Liver (tissue), 3 donors: ENCODE measurements at regions not wholly inside any gene's neighbourhood (a gene's known extent, or its start where the extent isn't known, plus 50 kb on each side); places are given as distances from the start of the nearest gene placed in this dataset.

ENCODE experiments used
- CTCF ChIP-seq: fragments of 150-350 bp; IDR thresholded peaks from 2 replicates; pipeline ENCODE4 v1.5.1; 2017; ENCODE audit warnings: improper control_type of control experiment, low read depth, low read length; ENCODE audit not compliant: missing input control
- EGR1 ChIP-seq, 2 donors: IDR thresholded peaks; 2 replicates each; pipeline ENCODE4 v1.6.1; 2016 to 2018; ENCODE audit warnings: antibody characterized with exemption in 2 of 2, low read depth in 2 of 2
- FOXA1 ChIP-seq: IDR thresholded peaks from 2 replicates; pipeline ENCODE4 v1.6.1; 2016; ENCODE audit warnings: antibody characterized with exemption
- GABPA ChIP-seq, 2 donors: IDR thresholded peaks in 1 of 2; conservative IDR thresholded peaks in 1 of 2; 2 replicates each; pipeline ENCODE4 v1.6.1; 2016; ENCODE audit warnings: antibody characterized with exemption in 2 of 2, mild to moderate bottlenecking in 1 of 2, moderate library complexity in 1 of 2
- HNF4A ChIP-seq, 2 donors: conservative IDR thresholded peaks; 2 replicates each; pipeline ENCODE4 v1.6.1; 2016; ENCODE audit warnings: antibody characterized with exemption in 2 of 2, mild to moderate bottlenecking in 2 of 2
- JUND ChIP-seq, 2 donors: IDR thresholded peaks; 2 replicates each; pipeline ENCODE4 v1.6.1; 2016; ENCODE audit warnings: antibody characterized with exemption in 2 of 2
- MAX ChIP-seq: IDR thresholded peaks from 2 replicates; pipeline ENCODE4 v1.6.1; 2016; ENCODE audit warnings: antibody characterized with exemption
- RAD21 ChIP-seq, 2 donors: IDR thresholded peaks; 2 replicates each; pipeline ENCODE4 v1.6.1; 2016; ENCODE audit warnings: antibody characterized with exemption in 2 of 2, mild to moderate bottlenecking in 2 of 2
- SP1 ChIP-seq: IDR thresholded peaks from 2 replicates; pipeline ENCODE4 v1.6.1; 2018; ENCODE audit warnings: antibody characterized with exemption, mild to moderate bottlenecking
- TAF1 ChIP-seq: conservative IDR thresholded peaks from 2 replicates; pipeline ENCODE4 v1.6.1; 2016; ENCODE audit warnings: antibody characterized with exemption, mild to moderate bottlenecking
- YY1 ChIP-seq: IDR thresholded peaks from 2 replicates; pipeline ENCODE4 v1.6.1; 2016; ENCODE audit warnings: antibody characterized with exemption, mild to moderate bottlenecking
- ZBTB33 ChIP-seq: IDR thresholded peaks from 2 replicates; pipeline ENCODE4 v1.6.1; 2016; ENCODE audit warnings: antibody characterized with exemption
- TF ChIP-seq, protein P1 (sequence below): IDR thresholded peaks from 2 replicates; pipeline ENCODE4 v1.6.1; 2016; ENCODE audit warnings: antibody characterized with exemption, mild to moderate bottlenecking
- TF ChIP-seq, protein P2 (sequence below): IDR thresholded peaks from 2 replicates; pipeline ENCODE4 v1.6.1; 2016; ENCODE audit warnings: antibody characterized with exemption
- donor health status: healthy.
- donor health status: healthy.

DNA sequence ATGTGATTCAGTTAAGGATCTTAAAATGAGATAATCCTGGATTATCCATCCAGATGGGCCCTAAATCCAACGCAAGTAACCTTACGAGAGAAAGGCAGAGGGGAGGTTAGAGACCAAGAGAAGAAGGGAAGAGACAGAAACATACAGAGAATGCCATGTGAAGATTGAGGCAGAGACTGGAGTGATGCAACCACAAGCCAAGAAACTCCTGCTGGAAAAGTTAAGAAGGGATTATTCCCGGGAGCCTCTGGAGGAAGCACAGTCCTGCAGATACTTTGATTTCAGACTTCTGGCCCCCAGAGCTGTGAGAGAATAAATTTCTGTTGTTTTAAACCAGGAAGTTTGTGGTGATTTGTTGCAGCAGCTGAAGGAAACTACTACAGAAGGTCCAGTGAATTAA, 992.7 kb downstream of the BCL11A start:
- no peak for TF ChIP-seq CTCF
- TF ChIP-seq YY1 = no peak
- no peak for TF ChIP-seq FOXA1
- TF ChIP-seq RAD21 (IDR thresholded peaks at IDR 0.05) = no peak
- TF ChIP-seq, protein P1, sequence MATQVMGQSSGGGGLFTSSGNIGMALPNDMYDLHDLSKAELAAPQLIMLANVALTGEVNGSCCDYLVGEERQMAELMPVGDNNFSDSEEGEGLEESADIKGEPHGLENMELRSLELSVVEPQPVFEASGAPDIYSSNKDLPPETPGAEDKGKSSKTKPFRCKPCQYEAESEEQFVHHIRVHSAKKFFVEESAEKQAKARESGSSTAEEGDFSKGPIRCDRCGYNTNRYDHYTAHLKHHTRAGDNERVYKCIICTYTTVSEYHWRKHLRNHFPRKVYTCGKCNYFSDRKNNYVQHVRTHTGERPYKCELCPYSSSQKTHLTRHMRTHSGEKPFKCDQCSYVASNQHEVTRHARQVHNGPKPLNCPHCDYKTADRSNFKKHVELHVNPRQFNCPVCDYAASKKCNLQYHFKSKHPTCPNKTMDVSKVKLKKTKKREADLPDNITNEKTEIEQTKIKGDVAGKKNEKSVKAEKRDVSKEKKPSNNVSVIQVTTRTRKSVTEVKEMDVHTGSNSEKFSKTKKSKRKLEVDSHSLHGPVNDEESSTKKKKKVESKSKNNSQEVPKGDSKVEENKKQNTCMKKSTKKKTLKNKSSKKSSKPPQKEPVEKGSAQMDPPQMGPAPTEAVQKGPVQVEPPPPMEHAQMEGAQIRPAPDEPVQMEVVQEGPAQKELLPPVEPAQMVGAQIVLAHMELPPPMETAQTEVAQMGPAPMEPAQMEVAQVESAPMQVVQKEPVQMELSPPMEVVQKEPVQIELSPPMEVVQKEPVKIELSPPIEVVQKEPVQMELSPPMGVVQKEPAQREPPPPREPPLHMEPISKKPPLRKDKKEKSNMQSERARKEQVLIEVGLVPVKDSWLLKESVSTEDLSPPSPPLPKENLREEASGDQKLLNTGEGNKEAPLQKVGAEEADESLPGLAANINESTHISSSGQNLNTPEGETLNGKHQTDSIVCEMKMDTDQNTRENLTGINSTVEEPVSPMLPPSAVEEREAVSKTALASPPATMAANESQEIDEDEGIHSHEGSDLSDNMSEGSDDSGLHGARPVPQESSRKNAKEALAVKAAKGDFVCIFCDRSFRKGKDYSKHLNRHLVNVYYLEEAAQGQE = no peak
- TF ChIP-seq EGR1 (IDR thresholded peaks at IDR 0.05; ENCODE audit: low read depth in 2 of 2) = no peak
- no peak for TF ChIP-seq TAF1
- TF ChIP-seq ZBTB33 = no peak
- TF ChIP-seq GABPA (IDR thresholded peaks at IDR 0.05 in 1 of 2, conservative IDR thresholded peaks at IDR 0.05 in 1 of 2) = no peak
- no peak for TF ChIP-seq JUND (IDR thresholded peaks at IDR 0.05)
- no peak for TF ChIP-seq SP1
- TF ChIP-seq, protein P2, sequence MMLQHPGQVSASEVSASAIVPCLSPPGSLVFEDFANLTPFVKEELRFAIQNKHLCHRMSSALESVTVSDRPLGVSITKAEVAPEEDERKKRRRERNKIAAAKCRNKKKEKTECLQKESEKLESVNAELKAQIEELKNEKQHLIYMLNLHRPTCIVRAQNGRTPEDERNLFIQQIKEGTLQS = no peak
- TF ChIP-seq HNF4A (conservative IDR thresholded peaks at IDR 0.05) = no peak
- no peak for TF ChIP-seq MAX
